Cardiac muscle cell (in vitro differentiated cells and primary cell): ENCODE measurements at regions not wholly inside any gene's neighbourhood (a gene's known extent, or its start where the extent isn't known, plus 50 kb on each side); places are given as distances from the start of the nearest gene placed in this dataset.

ENCODE experiments used
- DNase-seq, 2 donors: peaks; one replicate each; pipeline versions ENCODE4 v3.0.0 to v3.0.0-alpha.2; 2010 to 2017; ENCODE audit warnings: low read depth in 1 of 2, low spot score in 1 of 2
- H3K27ac ChIP-seq: fragments of 200-600 bp; sonication (generic); 2 replicates; pipeline ENCODE4 v1.5.1; 2016
- H3K27me3 ChIP-seq: fragments of 200-600 bp; sonication (generic); 2 replicates; pipeline ENCODE4 v1.6.0; 2016; ENCODE audit warnings: control low read depth
- H3K36me3 ChIP-seq: fragments of 200-600 bp; sonication (generic); 2 replicates; pipeline ENCODE4 v1.5.1; 2016; ENCODE audit warnings: control low read depth
- H3K4me1 ChIP-seq: fragments of 200-600 bp; sonication (generic); 2 replicates; pipeline ENCODE4 v1.8.1; 2017; ENCODE audit warnings: low read depth, mild to moderate bottlenecking, mixed run types
- H3K4me3 ChIP-seq: fragments of 200-600 bp; sonication (generic); 2 replicates; pipeline ENCODE4 v1.5.1; 2016; ENCODE audit warnings: mild to moderate bottlenecking
- H3K9me3 ChIP-seq: fragments of 200-600 bp; sonication (generic); 2 replicates; pipeline ENCODE4 v1.5.1; 2017; ENCODE audit warnings: low read depth, mild to moderate bottlenecking, control low read depth
- CTCF ChIP-seq: IDR thresholded peaks from 2 replicates; pipeline ENCODE4 v1.5.1; 2012; ENCODE audit warnings: low read depth, mild to moderate bottlenecking, low read length

- Histone ChIP-seq H3K4me1 (peaks cover 9% of the 10 kb centered on the region), H3K9me3 (no peaks in the 10 kb centered on the region), H3K27me3 (no peaks in the 10 kb centered on the region), H3K27ac (no peak overlapping the region), H3K36me3 (no peaks in the 10 kb centered on the region), H3K4me3 (no peak overlapping the region)
- DNase-seq: no peak
- TF ChIP-seq CTCF: no peak
These were observed 306.2 kb downstream of the MATN1 start for GRCh38 chr1:30417001-30417700.

- Histone ChIP-seq H3K4me3 (no peak overlapping the region), H3K27ac (no peak overlapping the region), H3K27me3 (no peaks in the 10 kb centered on the region), H3K4me1 (peaks cover 9% of the 10 kb centered on the region), H3K9me3 (no peaks in the 10 kb centered on the region), H3K36me3 (no peaks in the 10 kb centered on the region)
- DNase-seq: no peak
- no peak for TF ChIP-seq CTCF
These were observed 307.1 kb downstream of the MATN1 start for GRCh38 chr1:30416221-30416820.

- no peaks in the 10 kb centered on the region for H3K9me3 ChIP-seq
- no peaks in the 10 kb centered on the region for H3K36me3 ChIP-seq
- peaks cover 9% of the 10 kb centered on the region for H3K4me1 ChIP-seq
- no peak for TF ChIP-seq CTCF
- H3K27ac ChIP-seq: no peak overlapping the region
- no peaks in the 10 kb centered on the region for H3K27me3 ChIP-seq
- H3K4me3 ChIP-seq: no peak overlapping the region
- DNase-seq: no peak
These were observed 308.0 kb downstream of the MATN1 start for GRCh38 chr1:30415171-30415940.

GRCh38 chr1:30414851-30415165 lies 308.6 kb downstream of the MATN1 start:
- TF ChIP-seq CTCF: no peak
- Histone ChIP-seq H3K4me1 (peaks cover 9% of the 10 kb centered on the region), H3K4me3 (no peak overlapping the region), H3K9me3 (no peaks in the 10 kb centered on the region), H3K27ac (no peak overlapping the region), H3K27me3 (no peaks in the 10 kb centered on the region), H3K36me3 (no peaks in the 10 kb centered on the region)
- no peak for DNase-seq

- DNase-seq: peak in 1 of 2 donors; percentile 17
- Histone ChIP-seq H3K36me3 (no peaks in the 10 kb centered on the region), H3K27ac (no peak overlapping the region), H3K4me1 (peaks cover 9% of the 10 kb centered on the region), H3K9me3 (no peaks in the 10 kb centered on the region), H3K27me3 (no peaks in the 10 kb centered on the region), H3K4me3 (no peak overlapping the region)
- no peak for TF ChIP-seq CTCF
These were observed 309.1 kb downstream of the MATN1 start for GRCh38 chr1:30414086-30414850.
